Upper lobe of left lung (tissue), 6 donors: ENCODE measurements at regions not wholly inside any gene's neighbourhood (a gene's known extent, or its start where the extent isn't known, plus 50 kb on each side); places are given as distances from the start of the nearest gene placed in this dataset.

Source experiments
- ATAC-seq, 2 donors: fragments of 200-7000 bp; cut with Tn5 transposase; one replicate each; pipeline ENCODE4 v1.9.1; 2022; ENCODE audit warnings: mild to moderate bottlenecking in 2 of 2, moderate library complexity in 2 of 2; ENCODE audit not compliant: low FRiP score in 2 of 2
- DNase-seq, 2 donors: peaks; one replicate each; pipeline ENCODE4 v3.0.0-alpha.2; 2019 to 2020
- H3K27ac ChIP-seq, 4 donors: fragments of 200-600 bp; sonication (generic); one replicate each; pipeline ENCODE4 v1.5.1; 2016 to 2019
- H3K27me3 ChIP-seq, 4 donors: fragments of 200-600 bp; sonication (generic); one replicate each; pipeline ENCODE4 v1.5.1; 2017 to 2019
- H3K36me3 ChIP-seq, 4 donors: fragments of 200-600 bp; sonication (generic); one replicate each; pipeline ENCODE4 v1.5.1; 2016 to 2019
- H3K4me1 ChIP-seq, 4 donors: fragments of 200-600 bp; sonication (generic); one replicate each; pipeline ENCODE4 v1.5.1; 2018 to 2019
- H3K4me3 ChIP-seq, 4 donors: fragments of 200-600 bp; sonication (generic); one replicate each; pipeline ENCODE4 v1.5.1; 2017 to 2019; ENCODE audit warnings: mild to moderate bottlenecking in 2 of 4, moderate library complexity in 1 of 4
- H3K9me3 ChIP-seq, 4 donors: fragments of 200-600 bp; sonication (generic); one replicate each; pipeline ENCODE4 v1.5.1; 2018 to 2019
- EP300 ChIP-seq, 4 donors: sonication (generic); formaldehyde crosslinking; IDR thresholded peaks; one replicate each; pipeline ENCODE4 v1.5.1; 2017; ENCODE audit warnings: antibody characterized with exemption in 4 of 4, control low read depth in 2 of 4
- POLR2A ChIP-seq, 4 donors: fragments of 450-650 bp; IDR thresholded peaks; one replicate each; pipeline ENCODE4 v1.5.1; 2016 to 2017; ENCODE audit warnings: antibody characterized with exemption in 4 of 4, mild to moderate bottlenecking in 2 of 4
- POLR2AphosphoS5 ChIP-seq, 2 donors: sonication (generic); formaldehyde crosslinking; IDR thresholded peaks; one replicate each; pipeline ENCODE4 v1.5.1; 2017; ENCODE audit warnings: antibody characterized with exemption in 2 of 2
- WGBS, 2 donors: methylation state at CpG; one replicate each; pipeline ENCODE4 v1.1.5; 2017 to 2018; 5-methylcytosine and 5-hydroxymethylcytosine counted together
- TF ChIP-seq, protein P1 (sequence below), 6 experiments: fragments of 450-650 bp in 4 of 6; fragments of 200-600 bp in 2 of 6; sonication (generic) in 2 of 6; IDR thresholded peaks; one replicate each; pipeline ENCODE4 v1.5.1; 2016 to 2019; ENCODE audit warnings: antibody characterized with exemption in 6 of 6
- donor health status: DM: no; HTN: no; CAD: no; lungs with moderate emphysema.
- donor health status: DM: no; HTN: yes; CAD: no; lungs with severe emphysema.

DNA sequence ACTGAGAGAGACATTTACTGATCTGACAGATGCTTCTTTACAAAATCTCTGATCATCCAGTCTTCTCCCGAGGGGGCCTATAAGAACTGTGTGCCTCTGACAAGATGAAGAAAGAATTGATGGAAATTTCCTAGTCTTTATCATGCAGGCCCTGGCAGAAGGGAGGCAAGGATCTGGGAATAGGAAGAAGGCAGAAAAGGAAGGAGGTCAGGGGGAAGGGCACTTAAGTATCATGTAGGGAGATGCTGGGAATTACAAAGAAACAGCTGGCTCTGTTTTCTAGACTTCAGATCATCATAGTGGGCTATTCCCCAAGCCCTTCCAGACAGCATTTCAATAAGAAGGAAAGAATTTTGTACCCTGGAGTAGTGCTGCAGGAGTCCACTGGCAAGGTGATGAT, 243.3 kb upstream of the MOCS1 start:
- DNase-seq (no peak), ATAC-seq (no peak)
- 81 to 93% methylated on average over 1 of the region's 1 CpG for WGBS, 2 donors
- Histone ChIP-seq H3K36me3 (no peaks in the 10 kb centered on the region), H3K4me1 (no peaks in the 10 kb centered on the region), H3K9me3 (no peaks in the 10 kb centered on the region), H3K4me3 (no peak overlapping the region), H3K27ac (no peak overlapping the region), H3K27me3 (no peaks in the 10 kb centered on the region)
- TF ChIP-seq POLR2AphosphoS5 (IDR thresholded peaks at IDR 0.05) (no peak), POLR2A (IDR thresholded peaks at IDR 0.05) (no peak)

DNA sequence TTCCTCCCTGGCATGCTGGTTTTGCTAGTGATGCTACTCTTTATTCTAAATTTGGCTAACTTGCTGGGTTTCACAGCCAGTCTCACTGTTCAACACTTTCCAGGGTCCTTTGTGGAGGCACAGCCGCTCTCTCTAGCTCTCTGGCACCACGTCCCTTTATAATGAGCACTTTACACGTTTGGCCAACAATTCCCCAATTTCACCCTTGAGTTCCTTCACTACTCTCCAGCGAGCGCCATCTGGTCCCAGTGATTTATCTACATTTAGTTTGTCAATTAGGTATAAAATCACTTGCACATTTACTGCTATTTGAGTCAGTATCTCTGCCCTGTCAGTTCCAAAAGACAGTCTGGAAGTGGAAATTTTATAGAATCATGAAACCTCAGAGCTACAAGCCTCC, 241.9 kb upstream of the MOCS1 start:
- Histone ChIP-seq H3K36me3 (no peaks in the 10 kb centered on the region), H3K27me3 (no peaks in the 10 kb centered on the region), H3K27ac (no peak overlapping the region), H3K4me1 (no peaks in the 10 kb centered on the region), H3K4me3 (no peak overlapping the region), H3K9me3 (no peaks in the 10 kb centered on the region)
- no peak for TF ChIP-seq POLR2AphosphoS5 (IDR thresholded peaks at IDR 0.05)
- TF ChIP-seq POLR2A (IDR thresholded peaks at IDR 0.05), result no peak
- TF ChIP-seq, protein P1, sequence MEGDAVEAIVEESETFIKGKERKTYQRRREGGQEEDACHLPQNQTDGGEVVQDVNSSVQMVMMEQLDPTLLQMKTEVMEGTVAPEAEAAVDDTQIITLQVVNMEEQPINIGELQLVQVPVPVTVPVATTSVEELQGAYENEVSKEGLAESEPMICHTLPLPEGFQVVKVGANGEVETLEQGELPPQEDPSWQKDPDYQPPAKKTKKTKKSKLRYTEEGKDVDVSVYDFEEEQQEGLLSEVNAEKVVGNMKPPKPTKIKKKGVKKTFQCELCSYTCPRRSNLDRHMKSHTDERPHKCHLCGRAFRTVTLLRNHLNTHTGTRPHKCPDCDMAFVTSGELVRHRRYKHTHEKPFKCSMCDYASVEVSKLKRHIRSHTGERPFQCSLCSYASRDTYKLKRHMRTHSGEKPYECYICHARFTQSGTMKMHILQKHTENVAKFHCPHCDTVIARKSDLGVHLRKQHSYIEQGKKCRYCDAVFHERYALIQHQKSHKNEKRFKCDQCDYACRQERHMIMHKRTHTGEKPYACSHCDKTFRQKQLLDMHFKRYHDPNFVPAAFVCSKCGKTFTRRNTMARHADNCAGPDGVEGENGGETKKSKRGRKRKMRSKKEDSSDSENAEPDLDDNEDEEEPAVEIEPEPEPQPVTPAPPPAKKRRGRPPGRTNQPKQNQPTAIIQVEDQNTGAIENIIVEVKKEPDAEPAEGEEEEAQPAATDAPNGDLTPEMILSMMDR (IDR thresholded peaks at IDR 0.05), result no peak
- no peak for TF ChIP-seq EP300 (IDR thresholded peaks at IDR 0.05)
- WGBS, 2 donors, result 82 to 87% methylated on average over 5 of the region's 5 CpGs
- DNase-seq (no peak), ATAC-seq (no peak)

DNA sequence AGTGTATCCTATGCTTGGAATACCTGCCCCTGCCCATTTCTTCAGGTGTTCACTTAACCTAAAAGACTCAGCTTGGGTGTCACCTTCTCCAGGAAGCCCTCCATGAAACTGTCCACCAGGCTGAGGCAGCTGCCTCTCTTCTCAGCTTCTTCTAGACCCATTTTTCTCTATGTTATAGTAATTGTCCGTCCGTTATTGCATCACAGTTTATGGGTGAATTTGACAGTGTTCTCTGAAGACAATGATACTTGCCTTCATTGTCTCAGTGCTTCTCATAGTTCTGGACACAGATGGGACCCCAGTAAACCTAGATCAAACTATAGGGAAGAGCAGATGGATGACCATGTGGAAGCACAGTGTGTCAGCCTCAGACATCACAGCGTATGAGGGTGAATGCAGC, 238.0 kb upstream of the MOCS1 start:
- Histone ChIP-seq H3K4me3 (no peak overlapping the region), H3K27ac (no peak overlapping the region), H3K9me3 (no peaks in the 10 kb centered on the region), H3K4me1 (no peaks in the 10 kb centered on the region), H3K27me3 (no peaks in the 10 kb centered on the region), H3K36me3 (no peaks in the 10 kb centered on the region)
- TF ChIP-seq POLR2A (IDR thresholded peaks at IDR 0.05), result no peak
- no peak for TF ChIP-seq POLR2AphosphoS5 (IDR thresholded peaks at IDR 0.05)
- no peak for TF ChIP-seq EP300 (IDR thresholded peaks at IDR 0.05)
- TF ChIP-seq, protein P1 (IDR thresholded peaks at IDR 0.05), result no peak
- no peak for ATAC-seq
- WGBS, 2 donors, result 93 to 94% methylated on average over 3 of the region's 3 CpGs
- no peak for DNase-seq

DNA sequence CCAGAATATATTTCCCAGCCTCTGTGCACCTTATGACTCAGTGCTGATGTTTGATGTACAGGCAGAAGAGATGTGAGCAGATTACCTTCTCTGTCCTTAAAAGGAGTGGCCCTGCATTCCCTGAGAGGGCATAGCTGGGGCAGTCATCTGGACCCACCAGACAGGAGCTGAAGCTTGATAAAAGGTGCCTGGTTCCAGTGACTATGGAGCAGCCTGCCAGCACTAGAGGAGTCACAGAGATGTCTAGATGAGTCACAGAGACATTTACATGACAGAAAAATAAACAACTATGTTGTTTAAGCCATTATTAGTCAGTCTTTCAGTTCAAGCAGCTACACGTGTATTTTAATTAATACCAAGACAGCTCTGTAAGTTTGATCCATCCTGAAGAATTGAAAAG, 237.1 kb upstream of the MOCS1 start:
- TF ChIP-seq EP300 (IDR thresholded peaks at IDR 0.05), result no peak
- TF ChIP-seq POLR2AphosphoS5 (IDR thresholded peaks at IDR 0.05), result no peak
- TF ChIP-seq POLR2A (IDR thresholded peaks at IDR 0.05), result no peak
- TF ChIP-seq, protein P1 (IDR thresholded peaks at IDR 0.05), result no peak
- H3K4me1 ChIP-seq, result no peaks in the 10 kb centered on the region
- no peaks in the 10 kb centered on the region for H3K9me3 ChIP-seq
- no peak overlapping the region for H3K27ac ChIP-seq
- H3K4me3 ChIP-seq, result no peak overlapping the region
- H3K36me3 ChIP-seq, result no peaks in the 10 kb centered on the region
- no peak for DNase-seq
- 56 to 58% methylated on average over 1 of the region's 1 CpG for WGBS, 2 donors
- H3K27me3 ChIP-seq, result no peaks in the 10 kb centered on the region
- no peak for ATAC-seq

DNA sequence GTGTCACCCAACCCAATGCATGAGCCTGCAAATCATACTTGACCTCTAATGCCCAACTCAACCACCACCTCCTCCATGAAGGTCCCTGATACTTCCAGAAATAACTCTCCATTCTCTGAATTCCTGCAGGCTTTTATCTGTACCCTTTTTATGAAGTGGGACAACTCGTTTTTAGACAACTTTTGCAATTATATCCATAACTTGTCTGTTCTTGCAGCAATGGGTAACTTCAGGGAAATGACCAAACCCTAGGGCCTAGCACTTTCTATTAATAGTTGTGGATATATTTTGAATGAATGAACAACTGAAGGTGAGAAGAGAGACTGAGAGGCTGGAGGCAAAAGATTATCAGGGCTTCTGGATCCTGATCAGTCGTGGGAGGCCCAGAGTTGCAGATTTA, 236.6 kb upstream of the MOCS1 start:
- TF ChIP-seq EP300 (IDR thresholded peaks at IDR 0.05) (no peak), POLR2AphosphoS5 (IDR thresholded peaks at IDR 0.05) (no peak), POLR2A (IDR thresholded peaks at IDR 0.05) (no peak)
- TF ChIP-seq, protein P1 (IDR thresholded peaks at IDR 0.05), result no peak
- Histone ChIP-seq H3K4me3 (no peak overlapping the region), H3K4me1 (no peaks in the 10 kb centered on the region), H3K27me3 (no peaks in the 10 kb centered on the region), H3K36me3 (no peaks in the 10 kb centered on the region), H3K9me3 (no peaks in the 10 kb centered on the region), H3K27ac (no peak overlapping the region)
- ATAC-seq, result no peak
- DNase-seq, result no peak
- WGBS, 2 donors, result 46 to 49% methylated on average over 2 of the region's 2 CpGs
